ENCODE measurements at regions not wholly inside any gene's neighbourhood (a gene's known extent, or its start where the extent isn't known, plus 50 kb on each side); places are given as distances from the start of the nearest gene placed in this dataset.

GRCh38 chr13:40254394-40254793, 412.0 kb downstream of the FOXO1 start:
- Histone ChIP-seq H3K4me1 (no peaks in the 10 kb centered on the region), H3K27ac (no peak overlapping the region), H3K9me3 (no peaks in the 10 kb centered on the region), H3K27me3 (no peaks in the 10 kb centered on the region), H3K36me3 (no peaks in the 10 kb centered on the region), H3K4me3 (no peak overlapping the region)
- ATAC-seq (peak in 1 of 4 donors; percentile 28), DNase-seq (no peak), FAIRE-seq (no peak)
- intact Hi-C loops (cut with DNase I): no loop called here
- WGBS, 2 donors: 96 to 98% methylated on average over 2 of the region's 2 CpGs
- TF ChIP-seq CTCF (IDR thresholded peaks at IDR 0.05): no peak

DNA sequence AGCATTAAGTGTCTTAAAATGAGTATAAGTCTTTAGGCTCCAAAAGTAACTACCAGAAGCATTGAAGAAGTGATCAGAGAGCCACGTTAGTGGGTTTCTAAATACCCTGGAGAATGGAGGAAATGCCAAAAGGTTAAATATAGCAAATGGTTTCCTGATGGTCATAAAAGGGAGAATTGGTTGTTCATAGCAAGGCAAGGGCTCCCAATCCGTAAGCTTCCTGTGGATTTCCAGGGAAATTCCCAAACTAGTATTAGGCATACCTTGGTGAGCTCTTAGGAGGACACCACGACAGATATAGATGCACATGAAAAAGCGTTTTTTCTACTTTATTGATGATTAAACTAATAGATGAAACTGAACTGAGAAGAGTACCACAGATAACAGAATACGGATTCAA, 410.9 kb downstream of the FOXO1 start:
- Histone ChIP-seq H3K9me3 (no peaks in the 10 kb centered on the region), H3K36me3 (no peaks in the 10 kb centered on the region), H3K27me3 (no peaks in the 10 kb centered on the region), H3K27ac (no peak overlapping the region), H3K4me3 (no peak overlapping the region), H3K4me1 (no peaks in the 10 kb centered on the region)
- TF ChIP-seq CTCF (IDR thresholded peaks at IDR 0.05): no peak
- no peak for DNase-seq
- ATAC-seq: no peak
- no peak for FAIRE-seq
- intact Hi-C loops (cut with DNase I): no loop called here
- 77 to 85% methylated on average over 5 of the region's 5 CpGs for WGBS, 2 donors

DNA sequence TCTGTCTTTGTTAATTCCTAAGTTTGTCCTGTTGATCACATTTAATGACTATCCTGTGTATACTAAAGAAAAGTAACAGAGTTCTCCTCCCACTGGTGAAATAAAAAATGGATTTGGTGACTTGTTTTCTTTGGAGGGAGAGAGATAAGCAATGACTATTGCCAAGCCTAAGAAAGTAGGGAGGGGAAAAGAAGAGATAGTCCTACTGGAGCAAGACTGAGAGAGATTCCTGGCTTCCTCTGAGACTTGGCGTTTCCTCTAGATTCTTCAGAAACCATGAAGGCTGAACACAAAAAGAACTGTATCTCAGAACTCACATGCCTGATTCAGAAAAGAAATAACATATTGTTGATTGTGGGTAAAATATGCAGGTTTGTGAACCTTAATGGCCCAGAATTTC, 406.5 kb downstream of the FOXO1 start:
- Histone ChIP-seq H3K27me3 (no peaks in the 10 kb centered on the region), H3K27ac (no peak overlapping the region), H3K9me3 (no peaks in the 10 kb centered on the region), H3K36me3 (no peaks in the 10 kb centered on the region), H3K4me1 (no peaks in the 10 kb centered on the region), H3K4me3 (no peak overlapping the region)
- no peak for DNase-seq
- intact Hi-C loops (cut with DNase I): no loop called here
- FAIRE-seq: no peak
- TF ChIP-seq CTCF (IDR thresholded peaks at IDR 0.05): no peak
- 69 to 72% methylated on average over 1 of the region's 1 CpG for WGBS, 2 donors
- ATAC-seq: peak in 1 of 4 donors; percentile 42

DNA sequence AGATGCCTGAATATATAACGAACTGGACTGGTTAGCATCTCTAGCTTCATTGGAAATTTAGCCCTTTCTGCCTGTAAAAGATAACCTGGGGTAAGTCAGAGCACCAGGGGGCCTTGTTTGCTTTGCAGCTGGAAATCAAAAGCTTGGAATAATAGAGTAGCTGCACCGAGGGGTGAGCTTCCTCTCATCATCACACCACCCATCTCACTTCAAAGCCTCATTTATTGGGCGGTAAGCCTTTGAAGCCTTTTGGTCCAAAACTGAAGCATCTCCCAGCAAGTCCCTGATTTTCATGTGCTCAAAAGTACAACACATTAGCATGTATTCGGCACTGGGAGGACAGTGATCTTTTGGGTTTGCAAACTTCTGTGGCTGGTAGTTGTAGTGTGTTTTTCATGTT, 405.1 kb downstream of the FOXO1 start:
- no peak for FAIRE-seq
- 78 to 87% methylated on average over 4 of the region's 4 CpGs for WGBS, 2 donors
- DNase-seq: no peak
- H3K27ac ChIP-seq: no peak overlapping the region
- no peaks in the 10 kb centered on the region for H3K4me1 ChIP-seq
- no peaks in the 10 kb centered on the region for H3K36me3 ChIP-seq
- no peaks in the 10 kb centered on the region for H3K9me3 ChIP-seq
- no peak overlapping the region for H3K4me3 ChIP-seq
- intact Hi-C loops (cut with DNase I): no loop called here
- no peak for TF ChIP-seq CTCF (IDR thresholded peaks at IDR 0.05)
- no peaks in the 10 kb centered on the region for H3K27me3 ChIP-seq
- ATAC-seq: no peak

- WGBS, 2 donors: 97 to 98% methylated on average over 2 of the region's 2 CpGs
- no peaks in the 10 kb centered on the region for H3K27me3 ChIP-seq
- H3K4me1 ChIP-seq: no peaks in the 10 kb centered on the region
- H3K9me3 ChIP-seq: no peaks in the 10 kb centered on the region
- TF ChIP-seq CTCF (IDR thresholded peaks at IDR 0.05): no peak
- intact Hi-C loops (cut with DNase I): no loop called here
- no peak overlapping the region for H3K27ac ChIP-seq
- no peak overlapping the region for H3K4me3 ChIP-seq
- FAIRE-seq (no peak), DNase-seq (no peak), ATAC-seq (no peak)
- H3K36me3 ChIP-seq: no peaks in the 10 kb centered on the region
Observed at GRCh38 chr13:40261947-40262346, 404.5 kb downstream of the FOXO1 start.

All from pancreas (tissue), 10 donors.